ENCODE measurements at regions not wholly inside any gene's neighbourhood (a gene's known extent, or its start where the extent isn't known, plus 50 kb on each side); places are given as distances from the start of the nearest gene placed in this dataset.

- Histone ChIP-seq H3K9me3 (peaks cover 0 to 10% (median 2%) of the 10 kb centered on the region in 11 donors), H3K4me3 (no peak overlapping the region), H3K27me3 (no peaks in the 10 kb centered on the region), H3K36me3 (no peaks in the 10 kb centered on the region), H3K27ac (no peak overlapping the region), H3K4me1 (no peaks in the 10 kb centered on the region)
- ATAC-seq = no peak
- no peak for TF ChIP-seq CTCF (IDR thresholded peaks at IDR 0.05)
- no peak for DNase-seq
- intact Hi-C loops (cut with DNase I) = no loop called here
- WGBS, 2 donors = 86 to 87% methylated on average over 3 of the region's 3 CpGs
These were observed 277.5 kb upstream of the PPP2R3A start for GRCh38 chr3:135688003-135688402.

GRCh38 chr3:135690664-135691063 is 274.9 kb upstream of the PPP2R3A start:
- no peak for TF ChIP-seq CTCF (IDR thresholded peaks at IDR 0.05)
- ATAC-seq (no peak), DNase-seq (no peak)
- no peak overlapping the region for H3K4me3 ChIP-seq
- no peaks in the 10 kb centered on the region for H3K36me3 ChIP-seq
- intact Hi-C loops (cut with DNase I) = no loop called here
- H3K9me3 ChIP-seq = no peaks in the 10 kb centered on the region
- H3K4me1 ChIP-seq = no peaks in the 10 kb centered on the region
- H3K27ac ChIP-seq = no peak overlapping the region
- no peaks in the 10 kb centered on the region for H3K27me3 ChIP-seq
- 43 to 50% methylated on average over 3 of the region's 3 CpGs for WGBS, 2 donors

GRCh38 chr3:135691240-135691639 is 274.3 kb upstream of the PPP2R3A start:
- TF ChIP-seq CTCF (IDR thresholded peaks at IDR 0.05) = no peak
- Histone ChIP-seq H3K27ac (no peak overlapping the region), H3K27me3 (no peaks in the 10 kb centered on the region), H3K4me3 (no peak overlapping the region), H3K4me1 (no peaks in the 10 kb centered on the region), H3K36me3 (no peaks in the 10 kb centered on the region), H3K9me3 (no peaks in the 10 kb centered on the region)
- DNase-seq (no peak), ATAC-seq (no peak)
- intact Hi-C loops (cut with DNase I) = no loop called here
- WGBS, 2 donors = 59% methylated on average over 1 of the region's 1 CpG

- Histone ChIP-seq H3K36me3 (no peaks in the 10 kb centered on the region), H3K27ac (no peak overlapping the region), H3K4me1 (no peaks in the 10 kb centered on the region), H3K9me3 (no peaks in the 10 kb centered on the region), H3K4me3 (no peak overlapping the region), H3K27me3 (no peaks in the 10 kb centered on the region)
- ATAC-seq (no peak), DNase-seq (no peak)
- 39 to 55% methylated on average over 1 of the region's 1 CpG for WGBS, 2 donors
- TF ChIP-seq CTCF (IDR thresholded peaks at IDR 0.05) = no peak
- intact Hi-C loops (cut with DNase I) = no loop called here
These were observed 271.4 kb upstream of the PPP2R3A start for GRCh38 chr3:135694142-135694541.

- no peaks in the 10 kb centered on the region for H3K27me3 ChIP-seq
- no peak for ATAC-seq
- peaks cover 0 to 11% (median 0%) of the 10 kb centered on the region in 11 donors for H3K9me3 ChIP-seq
- H3K4me3 ChIP-seq = no peak overlapping the region
- intact Hi-C loops (cut with DNase I) = no loop called here
- H3K27ac ChIP-seq = no peak overlapping the region
- WGBS, 2 donors = 70 to 80% methylated on average over 5 of the region's 5 CpGs
- H3K4me1 ChIP-seq = no peaks in the 10 kb centered on the region
- H3K36me3 ChIP-seq = no peaks in the 10 kb centered on the region
- no peak for TF ChIP-seq CTCF (IDR thresholded peaks at IDR 0.05)
- DNase-seq = no peak
These were observed 265.8 kb upstream of the PPP2R3A start for GRCh38 chr3:135699741-135700140.
